ENCODE measurements at regions not wholly inside any gene's neighbourhood (a gene's known extent, or its start where the extent isn't known, plus 50 kb on each side); places are given as distances from the start of the nearest gene placed in this dataset.
A peak's percentile ranks its signal among the peaks of the same experiment; 100 is the strongest.

DNA sequence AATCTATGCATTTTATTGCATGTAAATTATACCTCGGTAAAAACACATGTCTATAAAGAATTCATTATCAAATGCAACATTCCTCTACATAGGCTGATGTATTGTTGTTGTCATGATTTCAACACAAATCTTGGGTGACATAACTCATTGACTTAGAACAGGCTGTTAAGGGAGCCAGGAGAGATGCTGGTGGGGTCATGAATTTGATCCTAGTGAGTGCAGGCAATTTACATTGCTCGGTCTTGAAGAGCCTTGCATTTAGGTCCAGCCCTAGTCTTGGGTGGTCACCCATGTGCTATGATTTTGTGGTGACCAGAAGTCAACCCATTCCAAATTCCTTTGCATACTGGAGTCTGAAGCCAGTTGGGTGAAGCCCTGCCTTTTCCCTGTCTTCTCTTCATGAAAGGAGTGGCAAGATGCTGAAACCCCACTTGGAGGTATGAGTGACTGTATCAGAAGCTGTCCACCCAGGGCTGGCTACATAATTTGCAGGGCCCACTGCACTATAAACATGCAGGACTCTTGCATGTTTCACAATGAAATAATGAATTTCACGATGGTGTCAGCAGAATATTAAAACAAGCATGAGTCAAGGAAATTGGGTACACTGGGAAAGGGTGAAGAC, 59.2 kb downstream of the RPLP1 start:
- peak in 1 of 2 donors; percentile 33 for DNase-seq (ENCODE audit: low spot score in 2 of 2)
- H3K9me3 ChIP-seq, result no peaks in the 10 kb centered on the region
- no peak overlapping the region for H3K4me3 ChIP-seq
- no peaks in the 10 kb centered on the region for H3K4me1 ChIP-seq
- H3K36me3 ChIP-seq, result no peaks in the 10 kb centered on the region
- TF ChIP-seq, protein P1, sequence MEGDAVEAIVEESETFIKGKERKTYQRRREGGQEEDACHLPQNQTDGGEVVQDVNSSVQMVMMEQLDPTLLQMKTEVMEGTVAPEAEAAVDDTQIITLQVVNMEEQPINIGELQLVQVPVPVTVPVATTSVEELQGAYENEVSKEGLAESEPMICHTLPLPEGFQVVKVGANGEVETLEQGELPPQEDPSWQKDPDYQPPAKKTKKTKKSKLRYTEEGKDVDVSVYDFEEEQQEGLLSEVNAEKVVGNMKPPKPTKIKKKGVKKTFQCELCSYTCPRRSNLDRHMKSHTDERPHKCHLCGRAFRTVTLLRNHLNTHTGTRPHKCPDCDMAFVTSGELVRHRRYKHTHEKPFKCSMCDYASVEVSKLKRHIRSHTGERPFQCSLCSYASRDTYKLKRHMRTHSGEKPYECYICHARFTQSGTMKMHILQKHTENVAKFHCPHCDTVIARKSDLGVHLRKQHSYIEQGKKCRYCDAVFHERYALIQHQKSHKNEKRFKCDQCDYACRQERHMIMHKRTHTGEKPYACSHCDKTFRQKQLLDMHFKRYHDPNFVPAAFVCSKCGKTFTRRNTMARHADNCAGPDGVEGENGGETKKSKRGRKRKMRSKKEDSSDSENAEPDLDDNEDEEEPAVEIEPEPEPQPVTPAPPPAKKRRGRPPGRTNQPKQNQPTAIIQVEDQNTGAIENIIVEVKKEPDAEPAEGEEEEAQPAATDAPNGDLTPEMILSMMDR (IDR thresholded peaks at IDR 0.05), result no peak
- no peak overlapping the region for H3K27ac ChIP-seq
- intact Hi-C loops (cut with DNase I), result no loop called here
- no peaks in the 10 kb centered on the region for H3K27me3 ChIP-seq

GRCh38 chr15:69513450-69513960, 60.9 kb downstream of the RPLP1 start:
- H3K36me3 ChIP-seq, result no peaks in the 10 kb centered on the region
- H3K27me3 ChIP-seq, result no peaks in the 10 kb centered on the region
- peak in 1 of 2 donors; percentile 42 for DNase-seq (ENCODE audit: low spot score in 2 of 2)
- intact Hi-C loops (cut with DNase I), result no loop called here
- H3K4me3 ChIP-seq, result no peak overlapping the region
- no peak overlapping the region for H3K27ac ChIP-seq
- TF ChIP-seq, protein P1 (IDR thresholded peaks at IDR 0.05), result no peak
- no peaks in the 10 kb centered on the region for H3K4me1 ChIP-seq
- no peaks in the 10 kb centered on the region for H3K9me3 ChIP-seq

DNA sequence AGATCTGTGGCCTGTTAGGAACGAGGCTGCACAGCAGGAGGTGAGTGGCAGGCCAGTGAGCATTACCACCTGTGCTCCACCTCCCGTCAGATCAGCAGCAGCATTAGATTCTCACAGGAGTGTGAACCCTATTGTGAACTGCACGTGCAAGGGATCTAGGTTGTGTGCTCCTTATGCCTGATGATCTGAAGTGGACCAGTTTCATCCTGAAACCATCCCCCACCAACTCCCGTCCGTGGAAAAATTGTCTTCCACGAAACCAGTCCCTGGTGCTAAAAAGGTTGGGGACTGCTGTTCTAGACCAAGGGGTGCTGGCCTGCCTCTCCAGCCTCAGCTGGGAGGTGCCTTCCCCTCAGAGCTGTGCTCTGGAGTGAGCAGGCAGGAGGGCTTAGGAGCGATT, 61.4 kb downstream of the RPLP1 start:
- DNase-seq (ENCODE audit: low spot score in 2 of 2), result peak in 1 of 2 donors; percentile 25
- no peaks in the 10 kb centered on the region for H3K4me1 ChIP-seq
- H3K36me3 ChIP-seq, result no peaks in the 10 kb centered on the region
- H3K9me3 ChIP-seq, result no peaks in the 10 kb centered on the region
- TF ChIP-seq, protein P1 (IDR thresholded peaks at IDR 0.05), result no peak
- no peak overlapping the region for H3K4me3 ChIP-seq
- intact Hi-C loops (cut with DNase I), result no loop called here
- H3K27me3 ChIP-seq, result no peaks in the 10 kb centered on the region
- H3K27ac ChIP-seq, result no peak overlapping the region

DNA sequence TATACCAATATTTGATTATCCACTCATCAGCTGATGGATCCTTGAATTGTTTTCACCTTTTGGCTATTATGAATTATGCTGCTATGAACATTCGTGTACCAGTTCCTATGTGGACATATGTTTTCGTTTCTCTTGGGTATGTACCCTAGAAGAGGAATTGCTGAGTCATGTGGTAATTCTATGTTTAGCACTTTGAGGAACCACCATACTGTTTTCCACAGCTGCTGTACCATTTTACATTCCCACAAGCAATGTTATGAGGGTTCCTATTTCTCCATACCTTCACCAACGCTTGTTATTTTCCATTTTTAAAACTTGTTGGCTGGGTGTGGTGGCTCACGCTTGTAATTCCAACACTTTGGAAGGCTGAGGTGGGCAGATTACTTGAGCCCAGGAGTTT, 62.9 kb downstream of the RPLP1 start:
- TF ChIP-seq, protein P1 (IDR thresholded peaks at IDR 0.05), result no peak
- Histone ChIP-seq H3K4me3 (no peak overlapping the region), H3K27me3 (no peaks in the 10 kb centered on the region), H3K36me3 (no peaks in the 10 kb centered on the region), H3K9me3 (no peaks in the 10 kb centered on the region), H3K27ac (no peak overlapping the region), H3K4me1 (no peaks in the 10 kb centered on the region)
- intact Hi-C loops (cut with DNase I), result no loop called here
- DNase-seq (ENCODE audit: low spot score in 2 of 2), result no peak

- no peaks in the 10 kb centered on the region for H3K36me3 ChIP-seq
- H3K9me3 ChIP-seq, result no peaks in the 10 kb centered on the region
- H3K27me3 ChIP-seq, result no peaks in the 10 kb centered on the region
- intact Hi-C loops (cut with DNase I), result no loop called here
- TF ChIP-seq, protein P1 (IDR thresholded peaks at IDR 0.05), result no peak
- peak in 1 of 2 donors; percentile 3 for DNase-seq (ENCODE audit: low spot score in 2 of 2)
- H3K4me1 ChIP-seq, result no peaks in the 10 kb centered on the region
- no peak overlapping the region for H3K27ac ChIP-seq
- H3K4me3 ChIP-seq, result no peak overlapping the region
Observed at GRCh38 chr15:69515926-69516325, 63.3 kb downstream of the RPLP1 start.
